Right atrium auricular region (tissue), 2 donors: ENCODE measurements at regions not wholly inside any gene's neighbourhood (a gene's known extent, or its start where the extent isn't known, plus 50 kb on each side); places are given as distances from the start of the nearest gene placed in this dataset.

ENCODE experiments used
- DNase-seq: peaks from one replicate; pipeline ENCODE4 v3.0.0-alpha.2; 2019; ENCODE audit warnings: low spot score
- H3K27ac ChIP-seq, 2 donors: fragments of 200-600 bp; sonication (generic); 1 replicate in 1 of 2; 2 replicates in 1 of 2; pipeline ENCODE4 v1.5.1; 2016 to 2019
- H3K27me3 ChIP-seq, 2 donors: fragments of 200-600 bp; sonication (generic); one replicate each; pipeline versions ENCODE4 v1.5.1 to v1.6.0; 2017 to 2019
- H3K36me3 ChIP-seq: fragments of 200-600 bp; sonication (generic); one replicate; pipeline ENCODE4 v1.5.1; 2016
- H3K4me1 ChIP-seq, 2 donors: fragments of 200-600 bp; sonication (generic); one replicate each; pipeline versions ENCODE4 v1.5.1 to v1.6.0; 2017 to 2019
- H3K4me3 ChIP-seq, 2 donors: fragments of 200-600 bp; sonication (generic); 1 replicate in 1 of 2; 2 replicates in 1 of 2; pipeline ENCODE4 v1.5.1; 2017 to 2019; ENCODE audit warnings: mild to moderate bottlenecking in 1 of 2, moderate library complexity in 1 of 2
- H3K9me3 ChIP-seq, 2 donors: fragments of 200-600 bp; sonication (generic); one replicate each; pipeline ENCODE4 v1.5.1; 2019
- CTCF ChIP-seq, 2 donors: fragments of 200-600 bp; sonication (generic); IDR thresholded peaks; one replicate each; pipeline ENCODE4 v1.5.1; 2019; ENCODE audit warnings: antibody characterized with exemption in 2 of 2

GRCh38 chr2:160973991-160974390, 186.2 kb upstream of the TANK start:
- peaks cover 0 to 4% of the 10 kb centered on the region in 2 donors for H3K9me3 ChIP-seq
- no peak overlapping the region for H3K4me3 ChIP-seq
- no peak overlapping the region for H3K27ac ChIP-seq
- DNase-seq: no peak
- no peaks in the 10 kb centered on the region for H3K36me3 ChIP-seq
- no peaks in the 10 kb centered on the region for H3K27me3 ChIP-seq
- no peak for TF ChIP-seq CTCF (IDR thresholded peaks at IDR 0.05)
- H3K4me1 ChIP-seq: peaks cover 0 to 4% of the 10 kb centered on the region in 2 donors

GRCh38 chr2:160974803-160975202, 185.4 kb upstream of the TANK start:
- TF ChIP-seq CTCF (IDR thresholded peaks at IDR 0.05): no peak
- peaks cover 0 to 7% of the 10 kb centered on the region in 2 donors for H3K9me3 ChIP-seq
- H3K27ac ChIP-seq: no peak overlapping the region
- H3K4me1 ChIP-seq: peaks cover 0 to 4% of the 10 kb centered on the region in 2 donors
- no peaks in the 10 kb centered on the region for H3K36me3 ChIP-seq
- no peak for DNase-seq
- H3K27me3 ChIP-seq: no peaks in the 10 kb centered on the region
- no peak overlapping the region for H3K4me3 ChIP-seq

DNA sequence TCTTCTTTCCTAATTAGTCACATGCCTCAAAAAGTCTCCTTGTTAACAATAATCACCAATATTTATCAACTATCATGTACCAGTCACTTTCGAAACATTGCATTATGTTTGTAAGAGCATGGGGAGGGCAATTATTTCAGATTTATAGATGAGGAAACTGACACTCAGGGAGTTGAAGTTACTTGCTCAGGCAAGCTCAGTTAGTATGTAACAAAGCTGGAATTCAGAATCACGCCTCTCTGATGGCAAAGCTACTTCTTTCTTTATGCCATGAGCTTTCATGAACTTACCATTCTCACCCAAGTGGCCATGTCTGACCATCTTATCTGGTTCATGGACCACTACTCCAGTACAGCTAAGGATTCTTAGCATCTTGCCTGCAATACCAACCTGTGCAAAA, 183.4 kb upstream of the TANK start:
- Histone ChIP-seq H3K36me3 (no peaks in the 10 kb centered on the region), H3K27me3 (no peaks in the 10 kb centered on the region), H3K27ac (no peak overlapping the region), H3K9me3 (peaks cover 0 to 7% of the 10 kb centered on the region in 2 donors), H3K4me1 (no peaks in the 10 kb centered on the region), H3K4me3 (no peak overlapping the region)
- no peak for DNase-seq
- TF ChIP-seq CTCF (IDR thresholded peaks at IDR 0.05): no peak

DNA sequence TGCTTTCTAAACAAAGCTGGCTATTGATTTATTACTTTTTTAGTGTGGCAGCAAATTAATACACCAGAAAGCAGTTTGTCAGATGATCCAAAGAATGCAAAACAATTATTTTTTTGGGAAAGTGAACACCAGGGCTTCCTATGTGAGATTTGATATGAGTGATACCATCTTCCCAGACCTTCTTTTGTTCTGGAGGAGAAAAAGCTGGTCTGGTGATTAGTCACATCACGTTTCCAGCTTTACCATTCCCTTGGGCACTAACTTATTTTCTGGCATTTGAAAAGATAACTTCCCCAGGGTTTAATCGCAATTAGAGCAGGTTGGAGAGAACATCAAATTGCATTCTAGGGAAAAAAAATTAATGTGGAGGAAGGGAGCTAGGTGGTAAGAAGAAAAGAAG, 182.9 kb upstream of the TANK start:
- TF ChIP-seq CTCF (IDR thresholded peaks at IDR 0.05): no peak
- no peak overlapping the region for H3K27ac ChIP-seq

DNA sequence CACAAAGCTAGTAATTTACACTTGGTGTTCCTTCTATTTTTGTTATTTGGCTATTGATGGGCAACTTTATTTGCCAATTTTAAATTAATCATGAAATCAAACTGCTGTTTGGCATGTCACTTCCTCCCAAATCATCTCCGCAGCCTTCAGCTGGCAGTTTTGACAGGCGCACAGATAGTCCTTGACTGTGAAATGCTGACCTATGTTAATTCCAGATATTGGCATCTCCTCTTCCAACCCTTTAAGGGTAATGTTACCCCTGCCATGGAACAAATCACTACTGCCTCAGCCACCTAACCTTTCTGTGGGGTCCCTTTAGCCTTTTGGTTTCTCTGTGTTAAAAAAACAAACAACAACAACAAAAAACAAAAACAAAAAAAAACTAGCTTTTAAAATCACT, 182.4 kb upstream of the TANK start:
- H3K9me3 ChIP-seq: peaks cover 0 to 7% of the 10 kb centered on the region in 2 donors
- no peaks in the 10 kb centered on the region for H3K27me3 ChIP-seq
- no peak overlapping the region for H3K4me3 ChIP-seq
- no peak overlapping the region for H3K27ac ChIP-seq
- TF ChIP-seq CTCF (IDR thresholded peaks at IDR 0.05): no peak
- no peaks in the 10 kb centered on the region for H3K4me1 ChIP-seq
- no peak for DNase-seq
- H3K36me3 ChIP-seq: no peaks in the 10 kb centered on the region

More for the DNA sequence above, 182.9 kb upstream of the TANK start:
- H3K4me3 ChIP-seq: no peak overlapping the region
- no peaks in the 10 kb centered on the region for H3K36me3 ChIP-seq
- no peaks in the 10 kb centered on the region for H3K4me1 ChIP-seq
- no peaks in the 10 kb centered on the region for H3K27me3 ChIP-seq
- H3K9me3 ChIP-seq: peaks cover 0 to 7% of the 10 kb centered on the region in 2 donors
- no peak for DNase-seq

- no peaks in the 10 kb centered on the region for H3K36me3 ChIP-seq
- no peaks in the 10 kb centered on the region for H3K27me3 ChIP-seq
- no peak for TF ChIP-seq CTCF (IDR thresholded peaks at IDR 0.05)
- H3K9me3 ChIP-seq: no peaks in the 10 kb centered on the region
- peaks cover 0 to 11% of the 10 kb centered on the region in 2 donors for H3K4me1 ChIP-seq
- no peak for DNase-seq
- H3K27ac ChIP-seq: peak overlapping the region; percentile 60 to 81
- H3K4me3 ChIP-seq: no peak overlapping the region
These were observed 175.7 kb upstream of the TANK start for GRCh38 chr2:160984426-160985077.
